HG03280 (cell line): ENCODE measurements at regions not wholly inside any gene's neighbourhood (a gene's known extent, or its start where the extent isn't known, plus 50 kb on each side); places are given as distances from the start of the nearest gene placed in this dataset.

Source experiments
- ATAC-seq: cut with Tn5 transposase; IDR thresholded peaks from one replicate; pipeline ENCODE4 v1.9.1; 2021; ENCODE audit warnings: mild to moderate bottlenecking, moderate library complexity; ENCODE audit not compliant: unreplicated experiment

GRCh38 chr9:87319656-87320055 is 178.0 kb upstream of the DAPK1 start:
- ATAC-seq, result no peak

- ATAC-seq, result no peak
These were observed 177.4 kb upstream of the DAPK1 start for GRCh38 chr9:87320146-87320884.

- ATAC-seq, result no peak
These were observed 174.6 kb upstream of the DAPK1 start for GRCh38 chr9:87322840-87323635.

- no peak for ATAC-seq
These were observed 173.7 kb upstream of the DAPK1 start for GRCh38 chr9:87323928-87324327.

- no peak for ATAC-seq
These were observed 173.0 kb upstream of the DAPK1 start for GRCh38 chr9:87324613-87325194.

- ATAC-seq, result no peak
These were observed 170.0 kb upstream of the DAPK1 start for GRCh38 chr9:87327575-87328125.

GRCh38 chr9:87333802-87334201 is 163.9 kb upstream of the DAPK1 start:
- ATAC-seq, result no peak

GRCh38 chr9:87334366-87334765 is 163.3 kb upstream of the DAPK1 start:
- ATAC-seq, result no peak

- ATAC-seq, result no peak
These were observed 161.3 kb upstream of the DAPK1 start for GRCh38 chr9:87336407-87336806.

- ATAC-seq, result no peak
These were observed 160.7 kb upstream of the DAPK1 start for GRCh38 chr9:87336914-87337333.

- ATAC-seq, result no peak
These were observed 160.2 kb upstream of the DAPK1 start for GRCh38 chr9:87337335-87338087.

GRCh38 chr9:87338088-87338989 is 159.3 kb upstream of the DAPK1 start:
- ATAC-seq, result no peak

- ATAC-seq, result no peak
These were observed 157.3 kb upstream of the DAPK1 start for GRCh38 chr9:87340391-87340790.

- ATAC-seq, result no peak
These were observed 154.9 kb upstream of the DAPK1 start for GRCh38 chr9:87342743-87343142.

- no peak for ATAC-seq
These were observed 153.7 kb upstream of the DAPK1 start for GRCh38 chr9:87343816-87344430.

GRCh38 chr9:87346061-87346665 is 151.5 kb upstream of the DAPK1 start:
- no peak for ATAC-seq

GRCh38 chr9:87350915-87351314 is 146.8 kb upstream of the DAPK1 start:
- no peak for ATAC-seq

- no peak for ATAC-seq
These were observed 144.4 kb upstream of the DAPK1 start for GRCh38 chr9:87353301-87353700.

- ATAC-seq, result no peak
These were observed 143.5 kb upstream of the DAPK1 start for GRCh38 chr9:87354147-87354546.
